Adrenal gland (tissue), 9 donors: ENCODE measurements at regions not wholly inside any gene's neighbourhood (a gene's known extent, or its start where the extent isn't known, plus 50 kb on each side); places are given as distances from the start of the nearest gene placed in this dataset.

ENCODE experiments used
- DNase-seq, 7 donors: peaks; one replicate each; pipeline ENCODE4 v3.0.0-alpha.2; 2019 to 2020
- H3K27ac ChIP-seq, 5 donors: fragments of 200-600 bp; sonication (generic) in 4 of 5; 1 replicate in 3 of 5; 2 replicates in 2 of 5; pipeline versions ENCODE4 v1.5.1 to v1.8.0; 2016 to 2020; ENCODE audit warnings: mild to moderate bottlenecking in 1 of 5
- H3K27me3 ChIP-seq: fragments of 200-600 bp; 2 replicates; pipeline ENCODE4 v1.8.0; 2021
- H3K36me3 ChIP-seq, 2 donors: fragments of 200-600 bp; replicated peaks in 1 of 2; 1 replicate in 1 of 2; 2 replicates in 1 of 2; pipeline versions ENCODE4 v1.5.1 to v1.8.0; 2018 to 2022
- H3K4me1 ChIP-seq, 2 donors: fragments of 200-600 bp; replicated peaks in 1 of 2; 1 replicate in 1 of 2; 2 replicates in 1 of 2; pipeline versions ENCODE4 v1.5.1 to v1.8.0; 2018 to 2021
- H3K4me3 ChIP-seq, 4 donors: fragments of 200-600 bp; sonication (generic) in 3 of 4; one replicate each; pipeline ENCODE4 v1.5.1; 2016 to 2018
- H3K9me3 ChIP-seq, 3 donors: fragments of 200-600 bp; sonication (generic) in 1 of 3; replicated peaks in 1 of 3; 1 replicate in 2 of 3; 2 replicates in 1 of 3; pipeline versions ENCODE4 v1.5.1 to v1.8.0; 2016 to 2021
- CTCF ChIP-seq, 6 experiments: fragments of 450-650 bp in 4 of 6; fragments of 200-600 bp in 2 of 6; sonication (generic) in 1 of 6; IDR thresholded peaks; 1 replicate in 5 of 6; 2 replicates in 1 of 6; pipeline versions ENCODE4 v1.5.1 to v1.8.0; 2016 to 2021; ENCODE audit warnings: antibody characterized with exemption in 6 of 6, mild to moderate bottlenecking in 2 of 6, moderate library complexity in 1 of 6
- POLR2A ChIP-seq, 2 donors: fragments of 450-650 bp; IDR thresholded peaks; one replicate each; pipeline ENCODE4 v1.6.1; 2017; ENCODE audit warnings: antibody characterized with exemption in 2 of 2, mild to moderate bottlenecking in 2 of 2, moderate library complexity in 1 of 2
- WGBS, 4 donors: extraction: QIAGEN DNeasy Blood & Tissue Kit in 2 of 4; methylation state at CpG; one replicate each; pipeline versions ENCODE4 v1.1.5 to v1.1.7; 2013 to 2017; 5-methylcytosine and 5-hydroxymethylcytosine counted together
- intact Hi-C, 2 donors: fragments of 100-400 bp; cut with DNase I; formaldehyde crosslinking; loops; one replicate each; pipeline versions ENCODE4 v1.14.1 to v1.15.0; 2022 to 2023
- donor health status: healthy with polysubstance abuse.
- donor health status: Bipolar disorder and iron deficiency.
- donor health status: DM: yes; HTN: yes; CAD: no.
- donor health status: DM: no; HTN: no; CAD: no.
- donor health status: DM: no; HTN: no; CAD: no.

GRCh38 chrX:51798701-51799100 is 55.5 kb downstream of the GSPT2 start:
- H3K4me3 ChIP-seq: no peak overlapping the region
- H3K36me3 ChIP-seq: no peaks in the 10 kb centered on the region
- H3K27me3 ChIP-seq: no peaks in the 10 kb centered on the region
- intact Hi-C loops: no loop called here
- no peaks in the 10 kb centered on the region for H3K4me1 ChIP-seq
- H3K9me3 ChIP-seq: no peaks in the 10 kb centered on the region
- no peak for DNase-seq
- TF ChIP-seq CTCF (IDR thresholded peaks at IDR 0.05) (no peak), POLR2A (IDR thresholded peaks at IDR 0.05) (no peak)
- no peak overlapping the region for H3K27ac ChIP-seq

- Histone ChIP-seq H3K36me3 (no peaks in the 10 kb centered on the region), H3K27me3 (no peaks in the 10 kb centered on the region), H3K4me3 (peak overlapping the region; percentile 20 to 56 (median 54)), H3K27ac (peak overlapping the region in 2 of 5 donors; percentile 56 to 62), H3K4me1 (peaks cover 0 to 4% of the 10 kb centered on the region in 2 donors), H3K9me3 (no peaks in the 10 kb centered on the region)
- peak; percentile 30 to 64 (median 51) for DNase-seq
- WGBS, 4 donors: 1 to 20% (median 7%) methylated on average over 26 of the region's 26 CpGs
- TF ChIP-seq CTCF (IDR thresholded peaks at IDR 0.05): peak in 2 of 6 experiments; percentile 17 to 25
- TF ChIP-seq POLR2A (IDR thresholded peaks at IDR 0.05): no peak
- intact Hi-C loops: no loop called here
These were observed 59.9 kb downstream of the GSPT2 start for GRCh38 chrX:51802917-51803688.

- no peaks in the 10 kb centered on the region for H3K36me3 ChIP-seq
- no peak overlapping the region for H3K4me3 ChIP-seq
- DNase-seq: no peak
- no peak overlapping the region for H3K27ac ChIP-seq
- intact Hi-C loops: no loop called here
- TF ChIP-seq POLR2A (IDR thresholded peaks at IDR 0.05): no peak
- TF ChIP-seq CTCF (IDR thresholded peaks at IDR 0.05): no peak
- H3K4me1 ChIP-seq: peaks cover 0 to 4% of the 10 kb centered on the region in 2 donors
- H3K27me3 ChIP-seq: no peaks in the 10 kb centered on the region
- 40 to 55% (median 50%) methylated on average over 3 of the region's 3 CpGs for WGBS, 4 donors
- H3K9me3 ChIP-seq: no peaks in the 10 kb centered on the region
These were observed 60.6 kb downstream of the GSPT2 start for GRCh38 chrX:51803833-51804232.

GRCh38 chrX:51804741-51805140 is 61.5 kb downstream of the GSPT2 start:
- Histone ChIP-seq H3K27me3 (no peaks in the 10 kb centered on the region), H3K36me3 (no peaks in the 10 kb centered on the region), H3K4me3 (no peak overlapping the region), H3K27ac (no peak overlapping the region), H3K9me3 (no peaks in the 10 kb centered on the region), H3K4me1 (peaks cover 0 to 4% of the 10 kb centered on the region in 2 donors)
- 69 to 92% (median 82%) methylated on average over 5 of the region's 5 CpGs for WGBS, 4 donors
- DNase-seq: no peak
- intact Hi-C loops: no loop called here
- TF ChIP-seq CTCF (IDR thresholded peaks at IDR 0.05): no peak
- TF ChIP-seq POLR2A (IDR thresholded peaks at IDR 0.05): no peak
